ENCODE measurements at regions not wholly inside any gene's neighbourhood (a gene's known extent, or its start where the extent isn't known, plus 50 kb on each side); places are given as distances from the start of the nearest gene placed in this dataset.

DNA sequence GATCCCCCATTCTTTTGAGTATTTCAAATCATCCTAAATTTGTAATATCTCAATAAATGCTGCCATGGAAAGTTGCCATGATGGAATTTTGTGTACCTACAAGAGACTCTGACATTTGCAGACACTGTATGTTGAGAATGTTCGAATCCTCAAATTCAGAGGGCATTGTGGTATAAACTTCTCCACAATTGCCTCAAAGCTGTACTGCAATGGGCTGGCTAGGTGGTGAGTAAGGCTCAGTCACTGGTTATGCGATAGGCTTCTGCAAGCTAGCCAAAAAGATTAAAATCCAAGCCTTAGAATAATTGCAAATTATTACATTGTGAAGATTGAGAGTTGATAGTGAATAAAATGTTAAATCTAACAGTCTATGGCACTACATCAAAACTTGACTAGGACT, 130.2 kb upstream of the CEP162 start:
- no peak for TF ChIP-seq YY1 (IDR thresholded peaks at IDR 0.05)
- TF ChIP-seq, protein P1, sequence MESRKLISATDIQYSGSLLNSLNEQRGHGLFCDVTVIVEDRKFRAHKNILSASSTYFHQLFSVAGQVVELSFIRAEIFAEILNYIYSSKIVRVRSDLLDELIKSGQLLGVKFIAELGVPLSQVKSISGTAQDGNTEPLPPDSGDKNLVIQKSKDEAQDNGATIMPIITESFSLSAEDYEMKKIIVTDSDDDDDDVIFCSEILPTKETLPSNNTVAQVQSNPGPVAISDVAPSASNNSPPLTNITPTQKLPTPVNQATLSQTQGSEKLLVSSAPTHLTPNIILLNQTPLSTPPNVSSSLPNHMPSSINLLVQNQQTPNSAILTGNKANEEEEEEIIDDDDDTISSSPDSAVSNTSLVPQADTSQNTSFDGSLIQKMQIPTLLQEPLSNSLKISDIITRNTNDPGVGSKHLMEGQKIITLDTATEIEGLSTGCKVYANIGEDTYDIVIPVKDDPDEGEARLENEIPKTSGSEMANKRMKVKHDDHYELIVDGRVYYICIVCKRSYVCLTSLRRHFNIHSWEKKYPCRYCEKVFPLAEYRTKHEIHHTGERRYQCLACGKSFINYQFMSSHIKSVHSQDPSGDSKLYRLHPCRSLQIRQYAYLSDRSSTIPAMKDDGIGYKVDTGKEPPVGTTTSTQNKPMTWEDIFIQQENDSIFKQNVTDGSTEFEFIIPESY (IDR thresholded peaks at IDR 0.05): no peak
- TF ChIP-seq, protein P2, sequence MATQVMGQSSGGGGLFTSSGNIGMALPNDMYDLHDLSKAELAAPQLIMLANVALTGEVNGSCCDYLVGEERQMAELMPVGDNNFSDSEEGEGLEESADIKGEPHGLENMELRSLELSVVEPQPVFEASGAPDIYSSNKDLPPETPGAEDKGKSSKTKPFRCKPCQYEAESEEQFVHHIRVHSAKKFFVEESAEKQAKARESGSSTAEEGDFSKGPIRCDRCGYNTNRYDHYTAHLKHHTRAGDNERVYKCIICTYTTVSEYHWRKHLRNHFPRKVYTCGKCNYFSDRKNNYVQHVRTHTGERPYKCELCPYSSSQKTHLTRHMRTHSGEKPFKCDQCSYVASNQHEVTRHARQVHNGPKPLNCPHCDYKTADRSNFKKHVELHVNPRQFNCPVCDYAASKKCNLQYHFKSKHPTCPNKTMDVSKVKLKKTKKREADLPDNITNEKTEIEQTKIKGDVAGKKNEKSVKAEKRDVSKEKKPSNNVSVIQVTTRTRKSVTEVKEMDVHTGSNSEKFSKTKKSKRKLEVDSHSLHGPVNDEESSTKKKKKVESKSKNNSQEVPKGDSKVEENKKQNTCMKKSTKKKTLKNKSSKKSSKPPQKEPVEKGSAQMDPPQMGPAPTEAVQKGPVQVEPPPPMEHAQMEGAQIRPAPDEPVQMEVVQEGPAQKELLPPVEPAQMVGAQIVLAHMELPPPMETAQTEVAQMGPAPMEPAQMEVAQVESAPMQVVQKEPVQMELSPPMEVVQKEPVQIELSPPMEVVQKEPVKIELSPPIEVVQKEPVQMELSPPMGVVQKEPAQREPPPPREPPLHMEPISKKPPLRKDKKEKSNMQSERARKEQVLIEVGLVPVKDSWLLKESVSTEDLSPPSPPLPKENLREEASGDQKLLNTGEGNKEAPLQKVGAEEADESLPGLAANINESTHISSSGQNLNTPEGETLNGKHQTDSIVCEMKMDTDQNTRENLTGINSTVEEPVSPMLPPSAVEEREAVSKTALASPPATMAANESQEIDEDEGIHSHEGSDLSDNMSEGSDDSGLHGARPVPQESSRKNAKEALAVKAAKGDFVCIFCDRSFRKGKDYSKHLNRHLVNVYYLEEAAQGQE (IDR thresholded peaks at IDR 0.05): no peak
- no peak for TF ChIP-seq RXRA (IDR thresholded peaks at IDR 0.05)
- TF ChIP-seq HNF4A (conservative IDR thresholded peaks at IDR 0.05): no peak
- TF ChIP-seq FOXA2 (IDR thresholded peaks at IDR 0.05): no peak
- TF ChIP-seq FOXA1 (IDR thresholded peaks at IDR 0.05): no peak
- TF ChIP-seq, protein P3, sequence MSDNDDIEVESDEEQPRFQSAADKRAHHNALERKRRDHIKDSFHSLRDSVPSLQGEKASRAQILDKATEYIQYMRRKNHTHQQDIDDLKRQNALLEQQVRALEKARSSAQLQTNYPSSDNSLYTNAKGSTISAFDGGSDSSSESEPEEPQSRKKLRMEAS (IDR thresholded peaks at IDR 0.05): no peak
- TF ChIP-seq JUND (IDR thresholded peaks at IDR 0.05): no peak
- Histone ChIP-seq H3K9me3 (ENCODE audit: control insufficient read depth in 4 of 4, low read length in 3 of 4) (no peaks in the 10 kb centered on the region), H3K9ac (ENCODE audit: low read depth in 1 of 2, low read length in 2 of 2) (no peak overlapping the region), H3K36me3 (ENCODE audit: control insufficient read depth in 4 of 4, insufficient read depth in 3 of 4, low read depth in 1 of 4, low read length in 3 of 4) (no peaks in the 10 kb centered on the region), H3K4me1 (ENCODE audit: control insufficient read depth in 4 of 4, insufficient read depth in 4 of 4, low read length in 3 of 4) (peaks cover 0 to 9% (median 7%) of the 10 kb centered on the region in 4 donors), H3K27me3 (ENCODE audit: control insufficient read depth in 4 of 4, insufficient read depth in 4 of 4, low read length in 3 of 4) (no peaks in the 10 kb centered on the region), H3K4me3 (ENCODE audit: low read depth in 1 of 3, low read length in 3 of 3) (no peak overlapping the region), H3K27ac (ENCODE audit: low read depth in 1 of 2, low read length in 2 of 2) (no peak overlapping the region)
- DNase-seq (ENCODE audit: low spot score): no peak
- 88% methylated on average over 2 of the region's 2 CpGs for whole genome bisulfite sequencing

DNA sequence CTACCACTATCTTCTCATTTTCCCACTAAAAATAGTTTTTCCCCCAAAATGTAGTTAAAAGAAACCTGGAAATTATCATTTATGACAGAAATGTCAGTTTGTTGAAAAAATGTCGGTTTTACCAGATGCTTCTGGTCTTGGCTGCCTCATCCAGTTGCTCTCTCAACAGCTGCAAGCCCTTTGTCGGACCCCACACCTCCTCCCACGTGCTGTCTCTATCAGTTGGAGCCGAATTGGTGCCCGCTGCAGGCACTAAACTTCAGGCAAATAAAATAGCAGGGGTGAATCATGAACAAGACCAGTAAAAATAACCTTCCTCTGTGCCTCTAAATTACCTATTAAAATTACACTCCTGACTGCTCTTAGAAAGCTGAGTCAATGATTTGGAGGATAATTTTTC, 129.5 kb upstream of the CEP162 start:
- Histone ChIP-seq H3K27ac (ENCODE audit: low read depth in 1 of 2, low read length in 2 of 2) (no peak overlapping the region), H3K9me3 (ENCODE audit: control insufficient read depth in 4 of 4, low read length in 3 of 4) (no peaks in the 10 kb centered on the region), H3K4me1 (ENCODE audit: control insufficient read depth in 4 of 4, insufficient read depth in 4 of 4, low read length in 3 of 4) (peaks cover 0 to 9% (median 7%) of the 10 kb centered on the region in 4 donors), H3K4me3 (ENCODE audit: low read depth in 1 of 3, low read length in 3 of 3) (no peak overlapping the region), H3K36me3 (ENCODE audit: control insufficient read depth in 4 of 4, insufficient read depth in 3 of 4, low read depth in 1 of 4, low read length in 3 of 4) (no peaks in the 10 kb centered on the region), H3K9ac (ENCODE audit: low read depth in 1 of 2, low read length in 2 of 2) (no peak overlapping the region), H3K27me3 (ENCODE audit: control insufficient read depth in 4 of 4, insufficient read depth in 4 of 4, low read length in 3 of 4) (no peaks in the 10 kb centered on the region)
- WGBS: 70% methylated on average over 5 of the region's 5 CpGs
- no peak for TF ChIP-seq FOXA1 (IDR thresholded peaks at IDR 0.05)
- no peak for TF ChIP-seq YY1 (IDR thresholded peaks at IDR 0.05)
- TF ChIP-seq, protein P1 (IDR thresholded peaks at IDR 0.05): no peak
- TF ChIP-seq SP1 (IDR thresholded peaks at IDR 0.05): no peak
- DNase-seq (ENCODE audit: low spot score): no peak

Measured in liver (tissue), 7 donors.